GF-D8 (cell line): ENCODE measurements at regions not wholly inside any gene's neighbourhood (a gene's known extent, or its start where the extent isn't known, plus 50 kb on each side); places are given as distances from the start of the nearest gene placed in this dataset.

ENCODE experiments used
- DNase-seq: peaks from one replicate; lab custom pipeline; 2025; lab: John Stamatoyannopoulos, UW

DNA sequence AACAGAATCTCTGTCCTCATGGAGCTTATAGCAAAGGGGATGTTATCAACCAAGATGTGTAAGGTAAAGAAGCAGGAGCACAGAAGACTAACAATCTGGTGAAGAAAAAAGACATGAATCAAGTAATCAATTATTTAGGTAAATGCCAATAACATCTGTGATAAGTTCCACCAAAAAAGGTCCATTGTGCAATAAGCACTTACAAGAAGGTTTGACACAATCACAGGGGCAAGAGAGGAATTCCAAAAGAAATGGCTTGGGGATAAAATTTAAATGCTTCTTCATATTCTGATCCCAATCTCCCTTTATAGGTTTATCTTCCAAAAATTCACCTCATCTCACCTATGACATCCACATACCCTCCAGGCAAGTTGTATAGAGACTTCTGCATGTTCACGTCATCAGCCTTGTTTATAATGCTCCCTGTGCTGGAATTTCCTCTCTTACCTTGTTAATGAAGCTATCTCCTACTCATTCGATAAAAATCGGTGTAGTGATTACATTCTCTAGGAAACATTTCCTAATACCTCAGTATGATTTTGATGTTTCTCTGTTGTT is 53.6 kb upstream of the DPT start:
- no peak for DNase-seq

DNA sequence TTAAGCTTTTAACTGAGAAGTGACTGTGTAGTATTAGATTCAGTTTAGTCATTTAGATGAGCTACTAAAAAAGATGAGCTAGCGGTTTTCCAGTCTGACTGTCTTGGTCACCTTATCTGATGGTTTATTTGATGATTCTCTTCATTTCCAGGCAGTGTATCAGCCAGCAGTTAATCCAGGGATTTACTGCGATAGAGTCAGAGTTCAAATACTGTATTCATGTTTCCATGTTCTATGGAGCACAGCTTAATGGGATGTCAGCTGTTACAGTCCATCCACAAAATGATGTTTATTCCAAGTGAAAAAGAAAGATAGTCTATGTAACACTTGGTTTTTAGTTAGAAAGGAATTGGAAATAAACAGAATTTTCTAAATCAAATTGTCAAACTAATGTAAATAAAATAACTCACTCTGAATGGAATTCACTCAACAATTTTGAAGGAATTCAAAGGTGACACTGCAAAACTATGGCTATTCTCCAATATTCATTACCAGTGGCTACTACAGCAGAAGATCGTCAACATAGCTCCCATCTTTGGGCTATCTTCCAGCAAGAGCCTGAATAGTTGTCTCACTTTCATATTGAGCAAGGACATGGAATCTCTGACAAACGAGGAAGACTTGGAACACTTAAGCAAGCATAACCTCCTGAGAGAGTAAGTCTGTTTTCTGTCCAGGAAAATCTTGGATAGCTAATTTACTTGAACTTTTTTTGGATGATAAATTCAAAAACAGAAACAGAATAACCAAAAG is 54.6 kb upstream of the DPT start:
- DNase-seq = no peak

DNA sequence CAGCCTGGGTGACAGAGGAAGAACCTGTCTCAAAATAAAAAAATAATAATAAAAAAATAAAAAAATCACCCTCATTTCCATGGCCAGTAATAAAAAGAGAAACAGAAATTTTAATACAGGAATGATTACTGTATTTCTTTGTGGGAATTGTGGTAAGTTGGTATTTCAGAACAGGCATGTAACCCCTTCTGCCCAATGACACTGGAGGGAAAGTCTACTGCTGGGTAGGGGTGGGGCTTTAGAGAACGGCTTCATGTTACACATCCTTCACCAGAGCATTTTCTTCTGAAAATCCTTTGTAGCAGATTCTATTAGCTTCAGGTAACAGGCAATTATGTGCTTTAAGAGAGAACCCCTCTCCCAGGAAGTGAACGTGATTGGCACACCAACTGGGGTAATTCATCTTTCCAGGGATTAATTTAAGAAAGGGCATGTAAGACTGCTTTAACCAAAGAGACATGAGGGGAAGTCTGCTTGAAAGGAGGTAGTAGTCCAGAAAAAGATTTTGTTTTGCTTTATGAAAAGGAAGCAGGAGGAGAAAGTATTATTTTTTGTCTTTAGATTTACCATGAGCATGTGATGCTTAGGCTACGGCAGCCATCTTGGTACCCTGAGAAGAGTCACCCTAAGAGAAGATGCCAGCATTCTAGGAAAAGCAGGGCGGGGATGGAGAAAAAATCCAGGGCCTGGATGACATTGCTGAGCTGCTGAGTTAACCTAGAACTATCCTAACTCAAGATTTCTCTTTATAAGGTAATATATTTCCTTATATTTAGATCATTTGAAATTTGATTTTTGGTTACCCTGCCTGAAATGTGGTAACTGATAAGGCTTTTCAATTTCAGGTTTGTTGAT is 57.7 kb upstream of the DPT start:
- DNase-seq = no peak

- DNase-seq = no peak
These were observed 59.3 kb upstream of the DPT start for GRCh38 chr1:168788258-168788657.

- no peak for DNase-seq
These were observed 60.5 kb upstream of the DPT start for GRCh38 chr1:168789501-168789900.

DNA sequence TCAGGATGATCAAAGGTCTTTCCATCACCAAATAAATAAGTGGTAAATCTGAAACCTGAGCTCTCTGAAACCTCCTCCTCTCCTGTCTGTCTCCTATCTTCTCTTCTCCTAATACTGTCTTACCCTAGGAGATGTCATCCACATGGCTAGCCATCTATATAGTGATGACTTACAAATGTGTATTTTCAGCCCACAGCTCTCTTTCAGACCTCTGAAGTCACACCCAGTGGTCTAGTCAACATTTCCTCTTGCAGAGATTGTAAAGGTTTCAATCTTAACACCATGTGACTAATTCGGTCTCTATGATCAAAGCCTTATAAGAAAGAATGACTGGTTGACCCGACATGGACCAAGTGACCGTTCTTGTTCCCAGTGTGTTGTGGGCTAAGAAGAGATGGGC is 63.1 kb upstream of the DPT start:
- DNase-seq = no peak

- no peak for DNase-seq
These were observed 63.7 kb upstream of the DPT start for GRCh38 chr1:168792592-168793125.

DNA sequence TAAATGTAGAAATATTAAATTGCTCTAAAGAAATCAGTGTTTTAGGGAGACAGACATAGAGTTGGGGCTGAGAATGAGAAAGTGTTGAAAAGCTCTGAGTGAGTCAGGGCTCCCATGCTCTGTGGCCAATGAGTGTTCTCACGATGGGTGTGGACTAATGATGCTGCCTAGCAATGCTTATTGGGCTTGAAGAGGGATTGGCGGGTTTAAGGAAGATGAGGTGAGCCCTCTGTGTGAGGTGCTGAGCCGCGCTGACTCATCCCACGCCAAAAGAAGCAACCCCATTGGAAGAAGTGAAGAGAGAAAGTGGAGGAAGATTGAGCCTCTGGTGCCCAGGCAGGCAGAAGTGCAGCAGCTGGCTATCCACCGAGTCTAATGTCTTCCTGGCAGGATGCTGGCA is 65.1 kb upstream of the DPT start:
- no peak for DNase-seq

DNA sequence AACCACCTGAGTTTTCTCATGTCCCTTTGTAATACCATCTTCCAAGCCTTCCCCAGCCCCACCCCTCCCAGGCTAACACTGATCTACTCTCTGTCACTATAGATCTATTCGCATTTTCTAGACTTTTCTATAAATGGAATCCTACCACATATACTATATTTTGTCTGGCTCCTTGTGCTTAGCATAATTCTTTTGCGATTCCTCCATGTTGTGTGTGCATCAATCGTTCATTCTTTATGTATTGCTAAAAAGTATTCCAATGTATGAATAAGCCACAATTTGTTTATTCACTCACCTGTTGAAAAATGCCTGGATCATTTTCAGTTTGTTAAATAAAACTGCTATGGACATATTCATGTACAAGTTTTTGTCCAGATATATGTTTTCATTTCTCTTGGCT is 66.7 kb upstream of the DPT start:
- no peak for DNase-seq

DNA sequence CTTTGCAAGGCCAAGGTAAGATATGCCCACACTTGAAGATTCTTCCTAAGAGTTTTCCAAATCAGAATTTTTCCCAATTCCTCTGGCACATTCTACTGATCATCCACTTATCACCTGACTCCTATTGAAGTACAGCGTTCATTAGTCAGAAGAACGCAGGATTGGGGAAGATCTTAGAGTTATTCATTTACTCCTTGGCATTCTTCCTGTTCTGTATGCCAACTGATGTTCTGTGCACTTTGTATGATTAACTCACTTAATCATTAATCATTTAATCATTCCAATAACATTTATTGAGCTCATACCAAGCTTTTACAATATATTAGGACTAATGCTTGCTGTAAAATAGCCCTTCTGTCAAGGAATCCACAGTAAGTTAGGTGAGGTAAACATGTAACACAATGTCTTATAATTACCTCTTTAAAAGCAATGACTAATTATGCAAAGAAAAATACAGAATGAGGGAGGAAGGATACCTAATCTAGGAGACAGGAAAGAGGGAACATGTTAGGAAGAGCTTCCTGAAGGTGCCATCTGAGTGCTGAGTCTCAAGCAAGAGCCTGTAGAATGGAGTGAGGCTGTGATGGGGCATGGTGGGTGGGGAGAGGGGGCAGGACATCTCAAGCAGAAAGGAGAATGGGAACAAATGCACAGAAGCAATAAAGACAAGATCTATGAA is 71.1 kb upstream of the DPT start:
- no peak for DNase-seq

DNA sequence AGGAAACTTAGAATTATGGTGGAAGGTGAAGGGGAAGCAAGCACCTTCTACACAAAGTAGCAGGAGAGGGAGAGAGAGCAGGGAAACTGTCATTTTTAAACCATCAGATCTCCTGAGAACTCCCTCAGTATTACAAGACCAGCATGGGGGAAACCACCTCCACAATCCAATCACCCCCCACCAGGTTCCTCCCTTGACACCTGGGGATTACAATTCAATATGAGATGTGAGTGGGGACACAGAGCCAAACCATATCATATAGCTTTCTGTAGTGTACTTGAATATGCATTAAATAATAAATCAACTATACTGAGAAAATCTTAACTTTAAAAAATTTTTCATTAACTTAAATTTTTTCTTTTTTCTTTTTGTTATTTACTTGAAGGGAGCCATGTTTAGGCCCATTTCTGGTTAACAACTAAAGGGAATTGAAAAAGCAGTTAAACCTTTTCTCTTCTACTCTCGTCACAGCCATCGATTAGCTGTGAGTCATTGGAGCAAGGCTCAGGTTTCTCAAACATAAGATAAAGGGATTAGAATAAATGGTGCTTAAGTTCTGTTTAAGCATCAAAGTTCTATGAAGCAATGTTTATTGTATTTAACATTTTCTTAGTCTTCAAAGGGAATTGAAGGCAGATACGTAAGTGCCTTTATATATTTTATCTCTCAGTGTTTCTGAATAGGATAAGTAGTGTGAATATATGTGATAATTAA is 72.2 kb upstream of the DPT start:
- no peak for DNase-seq

- DNase-seq = no peak
These were observed 75.0 kb upstream of the DPT start for GRCh38 chr1:168803806-168804510.

- DNase-seq = no peak
These were observed 77.9 kb upstream of the DPT start for GRCh38 chr1:168806952-168807351.

GRCh38 chr1:168811176-168811575 is 82.2 kb upstream of the DPT start:
- DNase-seq = no peak

DNA sequence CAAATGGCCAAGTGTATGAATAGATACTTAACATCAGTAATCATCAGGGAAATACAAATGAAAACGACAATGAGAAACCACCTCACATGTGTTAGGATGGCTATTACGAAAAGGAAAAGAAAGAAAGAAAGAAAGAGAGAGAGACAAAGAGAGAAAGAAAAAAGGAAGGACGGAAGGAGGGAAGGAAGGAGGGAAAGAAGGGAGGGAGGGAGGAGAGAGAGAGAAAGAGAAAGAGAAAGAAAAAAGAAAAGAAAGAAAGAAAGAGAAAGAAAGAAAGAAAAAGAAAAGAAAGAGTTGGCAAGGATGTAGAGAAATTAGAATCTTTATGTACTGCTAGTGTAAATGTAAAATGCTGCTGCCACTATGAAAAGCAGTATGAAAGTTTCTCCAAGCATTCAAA is 90.7 kb upstream of the DPT start:
- no peak for DNase-seq

DNA sequence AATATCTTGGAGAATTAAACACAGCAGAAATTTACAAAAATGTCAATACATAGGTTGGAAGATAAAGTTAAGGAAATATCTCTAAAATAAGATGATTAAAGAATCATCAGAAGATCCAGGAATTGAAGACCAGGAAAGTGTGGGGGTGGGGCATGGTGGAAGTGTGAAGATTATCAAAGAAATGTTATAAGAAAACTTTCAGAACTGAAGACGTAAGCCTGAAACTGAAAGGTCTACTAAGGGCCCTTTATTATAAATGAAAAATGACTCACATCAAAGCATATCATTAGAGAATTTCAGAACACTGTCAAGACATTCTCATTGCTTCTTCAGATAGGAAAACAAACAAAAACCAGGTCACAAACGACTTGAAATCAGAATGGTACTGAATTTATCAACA is 92.4 kb upstream of the DPT start:
- no peak for DNase-seq

DNA sequence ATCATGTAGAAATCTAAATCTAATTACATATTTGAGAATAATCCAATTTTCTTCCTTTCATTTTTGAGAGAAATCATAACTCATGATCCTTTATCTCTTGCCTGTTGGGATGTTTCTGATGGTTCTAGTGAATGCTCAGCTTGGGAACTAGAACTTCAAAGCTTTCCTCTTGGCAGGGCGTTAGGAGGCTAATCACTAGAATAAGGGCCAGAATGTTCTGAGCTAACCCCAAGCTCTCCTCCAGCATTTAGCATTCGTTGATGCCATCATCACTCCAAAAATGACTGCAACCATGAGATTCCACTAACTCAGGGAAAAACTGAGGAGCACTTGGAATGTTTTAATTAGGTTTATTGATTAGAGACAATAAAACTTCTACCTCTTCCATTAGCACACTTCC is 93.9 kb upstream of the DPT start:
- DNase-seq = no peak

DNA sequence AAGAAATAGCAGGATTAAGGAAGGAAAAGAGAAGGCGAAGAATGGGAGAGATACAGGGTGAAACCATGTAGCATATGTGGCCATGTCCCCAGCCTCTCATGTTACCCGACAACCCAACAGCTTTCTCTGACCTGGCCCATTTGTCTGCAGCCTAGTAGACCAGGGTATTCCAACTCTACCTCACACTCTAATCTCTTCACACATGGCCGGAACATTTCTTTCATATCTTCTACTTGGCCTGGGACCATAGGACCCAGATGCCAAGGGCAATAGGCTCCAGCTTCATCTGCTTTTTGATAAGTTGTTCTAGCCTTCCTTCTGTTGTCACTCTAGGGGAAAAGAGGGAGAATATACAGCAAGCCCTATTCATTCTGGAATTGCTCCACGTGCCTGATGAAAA is 95.0 kb upstream of the DPT start:
- no peak for DNase-seq

DNA sequence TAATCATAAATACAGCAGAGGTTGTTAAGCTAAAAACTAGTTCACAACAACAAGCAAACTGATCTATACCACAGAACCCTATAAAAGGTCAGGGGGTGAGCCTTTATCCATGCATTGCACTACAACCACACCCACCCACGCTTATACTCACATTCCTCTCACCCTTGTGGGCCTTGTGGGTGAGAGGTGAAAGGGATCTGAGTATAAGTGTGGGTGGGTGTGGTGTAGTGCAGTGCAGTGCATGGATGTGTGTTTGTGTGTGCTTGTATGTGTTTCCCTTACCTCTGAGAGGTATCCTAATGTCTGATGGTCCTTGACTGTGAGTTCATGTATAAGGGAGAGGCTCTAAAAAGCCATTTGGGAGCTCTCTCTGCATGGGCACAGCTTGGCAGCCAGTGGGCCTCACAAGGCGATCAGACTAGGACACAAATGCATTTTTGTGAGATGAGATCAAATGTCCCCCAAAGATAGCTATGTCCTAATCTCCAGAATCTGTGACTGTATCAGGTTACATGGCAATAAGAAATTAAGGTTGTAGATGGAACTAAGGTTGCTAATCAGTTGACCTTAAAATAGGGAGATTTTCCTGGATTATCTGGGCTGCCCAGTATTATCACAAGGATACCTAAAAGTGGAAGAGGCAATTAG is 95.5 kb upstream of the DPT start:
- no peak for DNase-seq

- no peak for DNase-seq
These were observed 96.1 kb upstream of the DPT start for GRCh38 chr1:168825129-168825528.

GRCh38 chr1:168825820-168826219 is 96.8 kb upstream of the DPT start:
- DNase-seq = no peak
